GM18502 (cell line): ENCODE measurements at regions not wholly inside any gene's neighbourhood (a gene's known extent, or its start where the extent isn't known, plus 50 kb on each side); places are given as distances from the start of the nearest gene placed in this dataset.

ENCODE experiments used
- ATAC-seq: cut with Tn5 transposase; IDR thresholded peaks from one replicate; pipeline ENCODE4 v1.9.1; 2021; ENCODE audit warnings: mild to moderate bottlenecking; ENCODE audit not compliant: unreplicated experiment, poor library complexity

- ATAC-seq, result peak; percentile 76
Observed at GRCh38 chr1:56028244-56028643, 551.1 kb downstream of the PLPP3 start.

DNA sequence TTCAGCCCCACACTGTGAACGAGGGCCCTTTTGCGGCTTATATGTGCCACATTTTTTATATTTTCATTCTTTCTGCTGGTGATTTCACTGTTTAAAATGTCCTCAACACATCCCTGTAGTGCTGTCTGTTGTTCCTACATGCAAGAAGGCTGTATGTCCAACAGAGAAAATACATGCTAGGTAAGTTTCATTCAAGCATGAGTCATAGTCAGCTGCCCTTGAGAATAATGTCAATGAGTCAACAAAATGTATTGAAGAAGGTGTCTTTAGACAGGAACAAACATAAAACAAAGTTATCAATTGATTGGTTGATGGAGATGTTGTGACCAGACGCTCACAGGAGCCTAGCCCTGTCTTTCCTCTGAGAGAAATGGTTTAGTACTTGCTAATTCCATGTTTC is 553.4 kb downstream of the PLPP3 start:
- ATAC-seq, result no peak

DNA sequence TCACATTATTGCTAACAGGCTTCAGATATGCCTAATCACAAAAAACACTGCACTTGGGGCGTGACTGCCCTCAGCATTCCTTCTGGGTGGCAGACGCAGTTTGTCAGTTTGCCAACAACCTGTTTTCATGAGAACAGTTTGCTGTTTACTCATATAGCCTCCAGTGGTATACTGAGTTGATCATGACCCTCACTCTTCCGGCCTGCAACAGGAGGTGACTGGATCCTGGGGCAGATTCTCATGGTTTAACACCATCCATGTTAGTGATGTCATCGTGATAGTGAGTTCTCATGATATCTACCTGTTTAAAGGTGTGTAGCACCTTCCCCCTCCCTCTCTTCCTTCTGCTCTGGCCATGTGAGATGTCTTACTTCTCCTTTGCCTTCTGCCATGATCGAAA is 555.2 kb downstream of the PLPP3 start:
- ATAC-seq, result no peak

- ATAC-seq, result no peak
Observed at GRCh38 chr1:56019922-56020321, 559.4 kb downstream of the PLPP3 start.

- ATAC-seq, result no peak
Observed at GRCh38 chr1:56019472-56019871, 559.9 kb downstream of the PLPP3 start.

DNA sequence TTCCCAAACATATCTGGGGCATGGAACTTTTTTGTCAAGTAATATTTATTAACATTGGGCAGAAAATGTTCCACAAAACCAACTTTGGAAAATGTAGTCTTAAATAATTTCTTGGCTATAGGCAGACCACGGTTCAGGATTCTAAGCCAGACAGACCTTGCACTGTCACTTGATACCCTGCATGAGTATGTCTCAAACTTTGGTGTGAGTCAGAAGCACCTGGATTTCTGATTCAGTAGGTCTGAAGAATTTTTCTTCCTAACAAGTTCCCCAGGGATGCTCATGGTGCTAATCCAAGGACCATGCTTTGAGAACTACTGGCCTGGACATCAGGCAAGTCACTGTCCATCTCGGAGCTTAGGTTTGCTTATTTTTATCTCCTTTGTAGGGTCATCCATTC is 562.0 kb downstream of the PLPP3 start:
- no peak for ATAC-seq

GRCh38 chr1:56003846-56004245 is 575.5 kb downstream of the PLPP3 start:
- ATAC-seq, result no peak

DNA sequence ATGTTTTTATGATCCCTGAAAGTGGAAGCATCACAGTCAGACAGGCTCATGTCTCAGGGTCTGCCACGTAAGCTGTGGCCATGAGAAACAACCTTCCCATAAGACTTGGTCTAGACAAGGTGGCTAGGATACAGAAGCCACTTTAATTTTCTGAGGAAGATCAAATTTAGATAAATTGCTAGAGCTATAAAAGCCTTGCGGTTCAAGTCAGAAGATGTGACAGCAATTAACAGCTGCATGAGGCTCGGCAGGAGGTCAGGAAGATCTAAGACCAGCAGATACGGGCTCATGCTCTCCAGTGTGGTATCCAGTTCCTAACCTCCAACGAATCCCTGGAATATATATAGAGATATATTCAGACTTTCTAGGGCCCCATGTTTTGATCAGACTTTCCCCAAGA is 577.1 kb downstream of the PLPP3 start:
- ATAC-seq, result no peak

- no peak for ATAC-seq
Observed at GRCh38 chr1:56000424-56000823, 578.9 kb downstream of the PLPP3 start.

DNA sequence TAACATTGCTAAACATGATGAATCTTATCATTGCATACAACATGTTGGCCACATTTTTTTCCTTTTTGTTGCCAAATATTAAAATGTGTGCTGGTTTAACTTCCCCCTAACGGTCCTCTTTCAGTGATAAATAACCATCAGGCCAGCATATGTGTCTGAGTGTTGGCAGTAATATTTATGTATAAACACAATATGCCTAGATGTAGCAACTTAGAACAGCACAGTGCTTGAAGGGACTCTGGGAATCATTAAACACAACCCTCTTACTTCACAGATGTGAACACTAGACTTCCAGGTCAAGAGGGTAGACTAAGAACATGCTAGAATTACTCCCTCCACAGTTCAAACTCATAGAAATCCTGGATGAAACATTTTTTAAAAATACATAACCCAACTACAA is 581.8 kb downstream of the PLPP3 start:
- no peak for ATAC-seq

DNA sequence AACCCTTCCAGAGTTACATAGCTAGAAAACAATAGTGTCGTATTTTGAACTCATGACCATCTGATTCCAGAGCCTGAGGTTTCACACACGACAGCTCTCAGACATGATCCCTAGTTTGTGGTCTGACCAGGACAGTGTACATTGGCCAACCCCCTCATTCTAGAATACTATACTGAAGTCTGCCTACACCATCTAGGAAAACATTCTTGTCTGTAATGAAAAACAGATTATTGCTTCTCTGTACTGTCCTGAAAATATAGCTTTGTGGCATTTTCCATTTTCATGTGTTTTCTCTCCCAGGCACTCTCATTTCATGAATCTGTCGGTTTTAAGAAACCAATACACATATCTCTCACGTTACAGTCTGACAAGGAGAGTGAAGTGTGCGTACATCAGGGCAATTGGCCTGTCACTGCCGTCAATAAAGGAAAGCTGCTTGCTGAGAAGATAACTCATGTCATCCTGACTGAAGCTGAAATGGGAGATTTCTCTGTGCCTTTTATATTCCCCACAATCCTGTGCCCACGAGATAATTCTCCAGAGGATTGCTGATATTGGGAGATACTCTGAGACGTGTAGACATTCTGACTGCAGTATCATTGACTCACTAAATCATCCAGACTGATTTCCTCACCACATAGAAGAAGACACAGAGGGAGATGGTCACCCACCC is 585.6 kb downstream of the PLPP3 start:
- no peak for ATAC-seq

- ATAC-seq, result no peak
Observed at GRCh38 chr1:55990007-55990406, 589.4 kb downstream of the PLPP3 start.

DNA sequence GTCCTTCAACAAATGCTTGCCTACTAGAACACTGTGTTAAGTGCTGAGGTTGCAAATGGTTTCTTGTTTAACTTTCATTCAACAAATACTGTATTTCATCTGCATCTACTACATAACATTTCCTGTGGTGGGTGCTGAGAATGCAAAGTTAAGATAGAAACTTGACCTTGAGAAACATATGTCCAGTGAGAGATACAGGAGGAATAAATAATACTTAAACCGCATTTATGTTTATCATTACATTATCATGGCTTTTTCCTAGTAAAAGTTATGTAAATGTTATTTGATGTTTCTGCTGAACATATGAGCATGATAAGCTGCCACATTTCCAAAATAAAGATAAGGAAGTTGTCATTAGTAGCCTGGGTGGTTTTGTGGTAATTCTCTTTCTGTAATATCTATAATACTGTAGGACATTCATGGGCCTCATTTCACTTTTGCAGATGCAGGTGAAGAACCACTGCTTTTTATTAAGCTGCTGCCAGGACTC is 590.4 kb downstream of the PLPP3 start:
- no peak for ATAC-seq

- no peak for ATAC-seq
Observed at GRCh38 chr1:55987491-55988249, 591.7 kb downstream of the PLPP3 start.

GRCh38 chr1:55986003-55986402 is 593.4 kb downstream of the PLPP3 start:
- ATAC-seq, result no peak

DNA sequence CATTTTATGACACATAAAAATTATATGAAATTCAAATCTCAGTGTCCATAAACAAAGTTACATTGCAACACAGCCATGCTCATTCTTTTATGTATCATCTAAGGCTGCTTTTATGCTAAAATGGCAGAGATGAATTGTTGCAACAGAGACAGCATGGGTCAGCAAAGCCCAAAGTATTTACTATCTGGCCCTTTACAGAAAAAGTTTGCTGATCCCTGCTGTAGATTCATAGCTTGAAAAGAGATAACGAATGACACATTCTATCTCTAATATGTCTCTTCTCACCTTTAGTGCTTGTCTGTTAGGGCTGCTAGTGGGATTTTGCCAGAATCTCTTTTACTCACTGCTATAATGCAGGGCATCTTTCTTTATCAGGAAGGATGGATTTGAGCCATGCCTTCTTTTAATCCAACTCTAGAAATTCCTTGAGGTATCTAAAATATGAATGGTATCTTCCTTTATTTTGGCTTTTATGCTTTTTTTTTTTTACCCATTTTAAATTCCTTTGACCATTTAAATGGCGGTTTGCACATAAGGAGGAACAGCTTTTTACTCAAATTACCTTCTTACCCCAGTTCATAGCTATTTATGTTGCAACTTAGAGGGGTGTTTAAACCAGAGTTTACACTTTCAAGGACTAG is 598.2 kb downstream of the PLPP3 start:
- ATAC-seq, result no peak

DNA sequence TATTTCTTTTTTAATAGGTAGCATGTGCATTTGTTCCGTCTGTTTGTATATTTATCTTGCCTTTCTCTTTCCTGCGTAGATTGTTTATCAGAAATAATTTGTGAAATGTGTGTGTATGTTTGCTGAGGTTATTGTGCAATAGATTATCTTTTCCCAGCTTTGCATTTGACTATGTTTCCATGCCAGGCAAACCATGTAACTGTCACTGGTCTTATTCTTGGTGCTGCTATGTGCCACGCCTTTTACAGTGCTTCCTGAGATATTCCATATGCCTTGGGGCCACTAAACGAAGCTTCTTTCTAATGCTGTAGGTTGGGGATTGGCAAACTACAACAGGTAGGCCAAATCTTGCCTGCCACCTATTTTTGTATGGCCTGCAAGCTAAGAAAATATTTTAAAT is 598.8 kb downstream of the PLPP3 start:
- ATAC-seq, result no peak

DNA sequence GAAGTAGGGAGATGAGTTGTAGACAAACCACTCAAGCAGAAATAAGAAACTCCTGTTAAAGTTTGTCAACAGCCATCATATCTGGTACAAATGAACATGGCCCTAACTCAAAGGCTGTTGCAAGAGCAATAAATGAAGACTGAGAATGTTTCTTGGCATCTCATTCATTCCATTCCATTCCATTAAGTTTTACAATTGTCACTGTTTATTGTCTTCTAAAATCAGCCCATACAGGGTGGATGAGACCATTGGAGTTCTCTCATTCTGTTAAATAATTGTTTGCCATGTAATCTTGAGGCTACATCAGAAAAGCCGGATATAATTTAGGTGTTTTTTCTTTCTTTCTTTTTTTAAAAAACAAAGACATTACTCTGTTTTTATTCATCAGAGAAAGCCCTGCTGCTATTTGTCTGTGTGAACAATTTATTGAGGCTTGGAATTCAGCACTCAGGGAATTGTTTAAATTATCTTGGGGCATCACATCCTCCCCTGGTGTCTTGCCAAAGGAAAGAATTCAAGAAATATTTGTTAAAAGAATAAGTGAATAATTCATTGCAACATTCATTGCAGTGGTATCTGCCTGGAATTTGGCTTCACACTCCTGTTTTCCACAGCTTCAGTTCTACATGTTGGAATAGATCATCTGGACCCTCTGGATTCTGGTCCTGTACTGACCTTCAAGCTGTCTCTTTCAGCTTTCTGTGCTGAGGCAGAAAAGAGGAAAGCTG is 604.5 kb downstream of the PLPP3 start:
- ATAC-seq, result no peak

GRCh38 chr1:55970526-55971110 is 608.7 kb downstream of the PLPP3 start:
- no peak for ATAC-seq

- ATAC-seq, result no peak
Observed at GRCh38 chr1:55969322-55969721, 610.0 kb downstream of the PLPP3 start.
